ENCODE measurements at regions not wholly inside any gene's neighbourhood (a gene's known extent, or its start where the extent isn't known, plus 50 kb on each side); places are given as distances from the start of the nearest gene placed in this dataset.

- no peak for ATAC-seq
- Histone ChIP-seq H3K36me3 (replicated peaks in 1 of 2; ENCODE audit: insufficient read depth in 1 of 2, low read depth in 2 of 2) (no peaks in the 10 kb centered on the region), H3K4me1 (no peaks in the 10 kb centered on the region), H3K4me3 (no peak overlapping the region), H3K27ac (no peak overlapping the region), H3K27me3 (no peaks in the 10 kb centered on the region), H3K9me3 (no peaks in the 10 kb centered on the region)
- WGBS, 2 donors: 61 to 73% methylated on average over 5 of the region's 5 CpGs
- intact Hi-C loops (cut with DNase I): no loop called here
- no peak for TF ChIP-seq POLR2A (IDR thresholded peaks at IDR 0.05)
- no peak for DNase-seq
Observed at GRCh38 chr7:16028636-16029035, 342.2 kb upstream of the MEOX2 start.

GRCh38 chr7:16028103-16028502 is 341.6 kb upstream of the MEOX2 start:
- WGBS, 2 donors: 58 to 61% methylated on average over 2 of the region's 2 CpGs
- Histone ChIP-seq H3K27ac (no peak overlapping the region), H3K27me3 (no peaks in the 10 kb centered on the region), H3K9me3 (no peaks in the 10 kb centered on the region), H3K4me1 (no peaks in the 10 kb centered on the region), H3K4me3 (no peak overlapping the region), H3K36me3 (replicated peaks in 1 of 2; ENCODE audit: insufficient read depth in 1 of 2, low read depth in 2 of 2) (no peaks in the 10 kb centered on the region)
- no peak for DNase-seq
- no peak for ATAC-seq
- intact Hi-C loops (cut with DNase I): no loop called here
- TF ChIP-seq POLR2A (IDR thresholded peaks at IDR 0.05): no peak
- TF ChIP-seq CTCF (IDR thresholded peaks at IDR 0.05): no peak

- no peak for TF ChIP-seq CTCF (IDR thresholded peaks at IDR 0.05)
- no peak for TF ChIP-seq POLR2A (IDR thresholded peaks at IDR 0.05)
- 81 to 89% methylated on average over 2 of the region's 2 CpGs for WGBS, 2 donors
- Histone ChIP-seq H3K27ac (no peak overlapping the region), H3K9me3 (no peaks in the 10 kb centered on the region), H3K36me3 (replicated peaks in 1 of 2; ENCODE audit: insufficient read depth in 1 of 2, low read depth in 2 of 2) (no peaks in the 10 kb centered on the region), H3K4me3 (no peak overlapping the region), H3K4me1 (no peaks in the 10 kb centered on the region), H3K27me3 (no peaks in the 10 kb centered on the region)
- no peak for ATAC-seq
- no peak for DNase-seq
- intact Hi-C loops (cut with DNase I): no loop called here
Observed at GRCh38 chr7:16027396-16027795, 340.9 kb upstream of the MEOX2 start.

- H3K27me3 ChIP-seq: no peaks in the 10 kb centered on the region
- 68 to 70% methylated on average over 10 of the region's 10 CpGs for WGBS, 2 donors
- ATAC-seq (no peak), DNase-seq (no peak)
- intact Hi-C loops (cut with DNase I): no loop called here
- no peaks in the 10 kb centered on the region for H3K36me3 ChIP-seq (replicated peaks in 1 of 2; ENCODE audit: insufficient read depth in 1 of 2, low read depth in 2 of 2)
- no peaks in the 10 kb centered on the region for H3K4me1 ChIP-seq
- H3K4me3 ChIP-seq: no peak overlapping the region
- H3K9me3 ChIP-seq: no peaks in the 10 kb centered on the region
- TF ChIP-seq CTCF (IDR thresholded peaks at IDR 0.05): no peak
- TF ChIP-seq POLR2A (IDR thresholded peaks at IDR 0.05): no peak
- H3K27ac ChIP-seq: no peak overlapping the region
Observed at GRCh38 chr7:16026253-16027020, 340.0 kb upstream of the MEOX2 start.

GRCh38 chr7:16025696-16026095 is 339.2 kb upstream of the MEOX2 start:
- intact Hi-C loops (cut with DNase I): no loop called here
- no peaks in the 10 kb centered on the region for H3K9me3 ChIP-seq
- DNase-seq (no peak), ATAC-seq (no peak)
- no peak overlapping the region for H3K4me3 ChIP-seq
- WGBS, 2 donors: 42% methylated on average over 1 of the region's 1 CpG
- no peak overlapping the region for H3K27ac ChIP-seq
- H3K27me3 ChIP-seq: no peaks in the 10 kb centered on the region
- H3K4me1 ChIP-seq: no peaks in the 10 kb centered on the region
- TF ChIP-seq POLR2A (IDR thresholded peaks at IDR 0.05) (no peak), CTCF (IDR thresholded peaks at IDR 0.05) (no peak)
- no peaks in the 10 kb centered on the region for H3K36me3 ChIP-seq (replicated peaks in 1 of 2; ENCODE audit: insufficient read depth in 1 of 2, low read depth in 2 of 2)
